HG03139 (cell line): ENCODE measurements at regions not wholly inside any gene's neighbourhood (a gene's known extent, or its start where the extent isn't known, plus 50 kb on each side); places are given as distances from the start of the nearest gene placed in this dataset.

ENCODE experiments used
- ATAC-seq: cut with Tn5 transposase; IDR thresholded peaks from one replicate; pipeline ENCODE4 v1.9.1; 2021; ENCODE audit not compliant: unreplicated experiment

DNA sequence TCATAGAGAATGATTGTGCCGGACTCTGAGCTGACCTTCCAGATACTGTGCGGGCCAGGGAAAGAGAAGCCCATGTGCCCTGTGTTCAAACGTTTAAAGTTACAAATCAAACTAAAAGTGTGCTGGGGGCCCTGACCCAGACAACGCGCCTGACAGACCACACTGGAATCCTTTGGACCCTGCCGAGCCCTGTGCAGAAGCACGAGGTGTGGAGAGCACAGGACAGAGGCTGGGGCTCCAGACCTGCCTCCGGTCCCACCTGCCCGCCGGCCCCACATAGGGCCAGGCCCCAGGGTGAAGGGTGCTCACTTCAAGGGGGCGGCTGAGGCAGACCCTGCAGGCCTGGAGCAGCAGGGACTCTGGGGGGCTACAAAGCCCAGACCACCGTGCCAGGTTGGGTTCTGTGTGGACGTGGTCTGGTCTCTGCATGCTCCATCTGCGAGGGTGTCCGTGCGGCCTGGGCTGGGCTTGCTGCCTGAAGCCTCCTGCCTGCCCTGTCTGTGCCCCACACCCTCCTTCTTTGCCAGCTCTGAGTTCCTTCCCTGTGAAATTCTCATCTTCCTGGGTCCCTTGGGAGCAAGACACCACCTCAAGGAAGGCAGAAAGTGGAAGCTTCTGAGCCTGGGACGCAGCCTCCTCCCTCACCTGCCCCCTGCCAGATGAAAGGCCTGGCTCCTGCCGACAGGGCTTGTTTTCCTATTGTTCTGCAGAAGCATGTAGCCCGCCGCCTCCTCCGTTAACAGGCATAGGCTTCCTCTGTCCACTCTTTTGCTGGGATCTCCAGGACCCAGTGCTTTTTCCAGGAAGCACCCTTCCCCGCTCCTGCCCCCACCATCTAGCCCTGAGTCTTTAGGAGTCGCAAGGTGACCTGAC, 186.2 kb downstream of the ERMARD start:
- no peak for ATAC-seq

DNA sequence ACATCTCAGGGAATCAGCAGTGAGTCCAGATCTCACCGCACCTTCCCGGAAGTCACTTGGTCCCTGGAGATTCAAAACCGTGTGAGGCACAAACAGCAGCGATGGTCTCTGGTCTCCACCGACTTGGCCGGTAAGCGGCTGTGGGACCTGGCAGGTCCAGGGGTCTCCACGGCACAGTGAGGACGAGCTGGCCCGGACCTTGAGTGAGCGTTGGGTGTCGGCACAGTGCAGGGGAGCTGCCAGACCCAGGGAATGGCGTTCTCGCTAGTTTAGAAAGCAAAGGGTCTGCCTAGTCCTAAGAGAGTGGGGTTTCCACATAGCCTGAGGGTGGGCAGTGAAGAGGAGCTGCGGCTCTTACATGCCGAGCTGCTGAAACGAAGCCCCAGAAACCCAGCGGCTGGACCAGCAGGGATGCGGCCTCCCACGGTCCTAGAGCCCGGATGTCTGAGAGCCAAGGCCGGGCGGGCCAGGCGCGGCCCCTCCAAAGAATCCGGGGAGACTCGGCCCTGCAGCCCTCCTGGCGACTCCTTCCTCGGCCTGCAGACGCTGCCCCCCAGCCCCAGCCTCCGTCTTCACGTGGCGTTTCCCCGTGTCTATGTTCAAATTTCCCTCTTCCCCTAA, 185.0 kb downstream of the ERMARD start:
- no peak for ATAC-seq

DNA sequence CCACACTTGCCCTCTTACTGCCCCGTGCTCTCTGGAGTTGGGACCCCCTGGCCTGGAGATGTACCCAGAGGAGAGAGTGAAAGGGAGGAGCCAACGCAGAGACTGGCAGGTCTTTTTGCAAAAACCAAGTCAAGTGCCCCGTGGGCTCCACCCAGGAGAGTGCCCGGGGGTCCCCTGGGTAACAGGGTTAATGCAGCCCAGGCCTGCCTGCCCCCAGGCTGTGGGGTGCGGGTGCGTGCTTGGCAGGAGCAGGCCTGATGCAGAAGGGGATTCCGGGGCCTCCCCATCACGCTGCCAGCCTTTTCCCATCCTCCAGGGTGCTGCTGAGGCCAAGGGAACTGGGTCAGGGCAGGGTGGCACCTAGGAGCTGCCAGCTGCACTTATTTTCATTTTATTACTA, 184.4 kb downstream of the ERMARD start:
- ATAC-seq: no peak

DNA sequence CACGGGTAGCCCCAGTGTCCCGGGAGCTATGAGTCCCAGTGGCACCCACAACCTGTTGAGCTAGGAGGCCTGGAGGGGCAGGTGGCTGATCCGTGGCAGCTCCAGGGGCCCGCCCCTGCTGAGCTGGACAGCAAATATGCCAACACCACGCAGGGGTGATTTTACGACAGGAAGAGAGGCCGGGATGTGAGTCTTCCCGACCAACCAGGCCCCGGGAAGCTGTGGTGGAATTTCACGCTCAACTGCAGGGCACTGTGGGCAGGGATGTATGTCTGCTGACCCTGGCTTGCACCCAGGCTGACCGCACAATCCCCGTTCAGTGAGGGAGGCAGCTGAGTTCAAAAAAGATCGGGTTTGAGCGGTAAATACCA, 183.9 kb downstream of the ERMARD start:
- ATAC-seq: no peak

DNA sequence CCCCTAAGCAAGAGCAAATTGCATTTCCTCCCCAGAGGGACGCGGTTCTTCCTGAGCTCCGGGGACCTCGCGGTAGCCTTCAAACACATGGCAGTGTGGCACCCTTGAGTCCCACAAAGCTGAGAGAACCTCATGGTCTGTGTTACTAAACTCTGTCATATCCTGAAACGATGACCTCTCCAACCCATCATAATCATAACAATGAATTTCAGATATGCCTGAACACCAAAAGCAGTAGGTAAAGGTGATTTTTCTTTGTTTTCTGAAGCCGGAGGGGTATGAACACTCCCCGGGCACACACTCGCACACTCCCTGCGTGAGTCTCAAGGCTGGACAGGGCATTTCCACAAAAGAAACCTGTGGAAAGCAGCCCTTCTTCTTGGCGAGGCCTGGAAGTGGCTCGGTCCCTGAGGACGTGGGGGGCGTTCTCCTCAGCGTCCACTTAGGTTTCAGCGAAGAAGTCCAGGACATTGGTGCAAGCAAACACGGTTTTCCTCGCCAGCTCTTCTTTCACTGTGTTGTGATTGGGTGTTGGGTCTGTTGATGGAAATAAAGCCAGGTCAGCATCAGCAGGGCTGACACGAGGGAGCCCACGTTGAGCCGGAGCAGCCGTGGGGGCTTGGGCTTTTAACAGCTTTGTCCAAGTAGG, 183.4 kb downstream of the ERMARD start:
- no peak for ATAC-seq

DNA sequence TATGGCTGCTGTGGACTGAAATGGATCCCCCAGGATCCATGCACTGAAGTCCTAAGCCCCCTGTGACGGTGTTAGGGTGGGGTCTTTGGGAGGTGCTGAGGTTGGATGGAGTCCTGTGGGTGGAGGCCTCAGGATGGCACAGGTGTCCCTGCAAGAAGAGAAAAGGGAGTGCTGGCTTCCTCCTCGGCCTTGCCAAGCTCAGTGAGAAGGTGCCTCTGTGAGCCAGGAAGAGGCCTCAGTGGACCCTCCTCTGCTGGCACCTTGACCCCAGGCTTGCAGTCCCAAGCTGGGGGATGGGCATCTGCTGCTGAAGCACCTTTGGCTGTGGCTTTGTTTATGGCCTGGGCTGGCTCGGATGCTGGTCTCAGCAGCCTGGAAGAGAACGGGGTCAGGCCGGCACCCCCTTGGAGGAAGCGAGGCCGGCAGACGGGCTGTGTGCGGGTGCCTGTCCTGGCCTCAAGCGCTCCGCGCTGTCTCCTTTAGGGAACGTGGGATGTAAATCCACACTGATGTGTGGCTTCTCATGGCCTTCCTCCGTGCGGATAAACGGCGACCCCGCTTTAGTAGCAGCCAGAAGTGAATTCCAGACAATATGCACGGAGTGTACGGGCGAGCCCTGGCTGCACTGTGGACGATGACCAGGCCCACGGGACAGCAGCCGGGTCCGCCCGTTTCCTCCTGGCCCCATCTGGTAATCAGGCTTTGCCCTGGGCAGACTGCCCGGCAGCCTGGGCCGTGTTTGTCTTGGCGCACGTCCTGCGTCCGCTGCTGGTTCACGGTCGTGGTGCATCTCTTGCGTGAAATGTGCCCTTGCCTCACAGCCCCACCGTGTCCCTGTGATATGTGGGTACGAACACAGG, 182.6 kb downstream of the ERMARD start:
- ATAC-seq: no peak

DNA sequence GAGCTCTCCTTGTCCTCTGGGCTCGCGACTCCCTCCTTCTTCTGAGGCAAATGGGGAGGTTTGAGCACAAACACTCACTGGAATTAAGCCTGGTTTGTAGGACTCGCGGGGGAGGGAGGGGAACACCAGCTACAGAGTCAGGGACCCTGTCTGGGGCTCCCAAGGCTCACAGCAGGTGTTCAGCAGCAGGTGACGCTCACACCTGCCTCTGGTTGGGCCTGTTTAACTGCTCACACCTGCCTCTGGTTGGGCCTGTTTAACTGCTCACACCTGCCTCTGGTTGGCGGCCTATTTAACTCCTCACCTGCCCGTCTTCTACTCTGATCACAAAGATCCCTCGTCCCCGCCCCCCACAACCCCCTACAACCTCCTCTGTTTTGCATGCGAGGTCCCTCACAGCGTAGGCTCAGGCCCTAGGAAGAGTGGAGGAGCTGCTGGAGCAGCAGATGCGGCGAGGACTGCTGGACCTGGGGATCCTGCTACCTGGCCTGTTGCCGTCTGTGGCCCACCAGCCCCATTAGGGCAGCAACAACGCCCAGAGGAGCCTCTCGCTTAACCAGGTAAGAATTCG, 181.9 kb downstream of the ERMARD start:
- no peak for ATAC-seq

DNA sequence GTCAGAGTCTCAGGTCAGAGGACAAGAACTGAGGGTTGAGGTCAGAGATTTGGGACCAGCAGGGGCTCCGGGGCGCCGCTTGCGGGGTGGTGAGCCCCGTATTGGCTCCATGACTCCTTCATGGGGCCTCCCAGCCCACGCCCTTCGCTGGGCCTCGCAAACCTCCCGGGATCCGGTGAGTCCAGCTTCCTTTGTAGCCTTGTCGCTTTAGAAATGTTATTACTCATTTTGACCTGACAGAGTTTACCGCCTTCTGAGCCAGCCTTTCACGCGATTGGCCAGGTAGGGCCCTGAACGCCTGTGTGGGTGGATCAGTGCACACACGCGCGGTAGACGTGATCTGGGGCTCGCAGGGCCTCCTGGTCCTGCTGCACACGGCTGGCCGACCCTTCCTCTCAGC, 181.1 kb downstream of the ERMARD start:
- no peak for ATAC-seq

DNA sequence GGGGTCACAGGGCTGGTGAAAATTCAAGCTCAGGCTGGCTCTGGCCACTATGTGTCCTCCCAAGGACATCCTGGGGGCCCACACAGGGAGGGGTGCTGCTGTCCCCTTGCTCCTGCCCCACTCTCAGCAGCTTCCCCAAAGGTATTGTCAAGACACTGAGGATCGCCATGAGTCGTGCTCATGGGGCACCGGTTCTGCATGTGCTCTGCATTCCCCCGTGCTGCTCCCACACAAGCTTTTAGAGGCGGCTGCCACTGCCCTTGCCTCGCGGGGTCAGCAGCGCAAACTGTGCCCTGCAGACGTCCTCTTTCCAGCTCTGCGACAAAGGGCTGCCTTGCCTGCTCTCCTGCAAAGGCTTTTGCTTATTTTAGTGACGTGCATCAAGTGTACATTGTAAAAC, 179.8 kb downstream of the ERMARD start:
- no peak for ATAC-seq

DNA sequence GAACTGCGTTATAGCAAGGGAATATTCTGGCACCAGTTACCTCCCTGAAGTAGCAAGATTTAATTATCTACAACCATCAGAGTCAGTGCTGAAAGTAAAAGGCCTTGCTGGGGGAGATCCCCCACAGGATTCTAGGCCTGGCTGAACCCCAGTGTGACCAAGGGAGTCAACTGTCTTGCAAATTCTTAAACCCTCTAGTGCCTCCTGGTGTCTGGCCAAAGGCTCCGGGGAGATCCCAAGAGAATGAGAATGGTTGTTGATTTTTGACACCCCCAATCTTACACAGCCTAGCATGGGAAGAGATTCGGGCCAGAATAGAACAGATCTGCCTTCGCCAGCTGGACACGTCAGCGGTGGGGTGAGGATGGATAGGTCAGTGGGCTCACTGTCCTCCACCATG, 179.4 kb downstream of the ERMARD start:
- ATAC-seq: no peak

DNA sequence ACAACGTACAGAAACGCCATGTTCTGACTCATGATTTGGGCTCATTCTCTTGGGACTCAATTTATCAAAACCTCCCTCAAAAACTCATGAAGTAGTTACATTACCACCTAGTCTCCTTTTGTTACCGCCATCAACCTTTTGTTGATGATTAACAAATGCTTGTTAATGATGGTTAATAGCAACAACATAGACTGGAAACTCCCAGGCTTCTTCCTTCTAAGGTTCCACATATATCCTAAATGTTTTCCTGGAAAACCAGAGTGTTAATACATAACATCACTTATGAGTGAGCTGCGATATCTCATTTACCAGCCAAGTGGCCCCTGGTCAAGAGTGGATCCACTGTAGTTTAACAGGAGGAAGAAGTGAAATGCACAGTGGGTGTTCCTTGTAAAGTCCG, 176.3 kb downstream of the ERMARD start:
- no peak for ATAC-seq

DNA sequence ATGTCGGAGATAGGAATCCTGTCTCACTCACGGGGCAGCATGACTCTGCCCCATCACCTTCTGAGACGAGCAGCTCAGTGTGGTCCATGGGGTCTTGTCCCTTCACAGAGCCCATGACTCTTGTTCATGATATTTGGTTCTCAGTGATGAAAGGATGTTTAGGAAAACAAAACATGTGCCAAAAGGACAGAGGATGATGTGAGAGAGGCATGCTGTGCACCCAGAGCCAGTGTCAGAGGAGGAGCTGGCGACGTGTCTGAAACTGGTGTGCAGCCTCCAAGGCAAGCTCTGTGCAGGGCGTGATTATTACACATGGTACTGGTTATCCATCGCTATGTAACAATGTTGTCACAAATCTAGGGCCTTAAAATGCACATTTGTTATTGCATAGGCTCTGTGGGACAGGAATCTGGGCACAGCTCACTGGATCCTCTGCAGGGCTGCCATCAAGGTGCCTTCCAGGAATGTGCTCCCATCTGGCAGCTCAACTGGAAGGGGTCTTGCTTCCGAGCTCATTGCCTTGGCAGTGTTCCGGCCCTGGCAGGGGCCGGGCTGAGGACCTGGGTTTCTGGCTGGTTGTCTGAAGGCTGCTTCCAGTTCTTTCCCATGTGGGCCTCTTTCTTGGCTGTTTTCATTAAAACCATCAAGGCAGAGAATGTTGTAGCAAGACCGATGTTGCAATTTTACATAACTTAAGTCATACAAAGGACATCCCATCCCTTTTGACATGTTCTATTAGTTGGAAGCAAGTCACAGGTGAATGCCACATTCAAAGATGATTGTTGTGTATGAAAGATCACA, 175.4 kb downstream of the ERMARD start:
- no peak for ATAC-seq

DNA sequence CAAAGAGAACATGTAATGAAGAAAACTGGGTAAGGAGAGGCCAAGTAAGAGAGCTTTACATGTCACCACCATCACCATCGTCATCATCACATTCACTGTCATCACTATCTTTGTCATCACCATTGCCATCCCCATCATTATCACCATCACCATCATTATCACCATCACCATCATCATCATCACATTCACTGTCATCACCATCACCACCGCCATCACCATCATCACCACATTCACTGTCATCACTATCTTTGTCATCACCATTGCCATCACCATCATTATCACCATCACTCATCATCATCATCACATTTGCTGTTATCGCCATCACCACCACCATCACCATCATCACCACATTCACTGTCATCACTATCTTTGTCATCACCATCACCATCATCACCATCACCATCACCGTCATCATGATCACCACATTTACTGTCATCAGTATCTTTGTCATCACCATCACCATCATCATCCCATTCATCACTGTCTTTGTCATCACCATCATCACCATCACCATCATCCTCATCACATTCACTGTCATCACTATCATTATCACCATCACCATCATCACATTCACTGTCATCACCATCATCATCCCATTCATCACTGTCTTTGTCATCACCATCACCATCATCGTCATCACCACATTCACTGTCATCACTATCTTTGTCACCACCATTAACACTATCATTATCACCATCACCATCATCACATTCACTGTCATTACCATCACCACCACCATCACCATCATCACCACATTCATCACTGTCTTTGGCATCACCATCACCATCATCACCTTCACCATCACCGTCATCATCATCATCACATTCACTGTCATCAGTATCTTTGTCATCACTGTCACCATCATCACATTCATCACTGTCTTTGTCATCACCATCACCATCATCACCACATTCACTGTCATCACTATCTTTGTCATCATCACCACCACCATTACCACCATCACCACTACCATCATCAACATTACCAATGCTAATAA, 172.3 kb downstream of the ERMARD start:
- ATAC-seq: no peak

DNA sequence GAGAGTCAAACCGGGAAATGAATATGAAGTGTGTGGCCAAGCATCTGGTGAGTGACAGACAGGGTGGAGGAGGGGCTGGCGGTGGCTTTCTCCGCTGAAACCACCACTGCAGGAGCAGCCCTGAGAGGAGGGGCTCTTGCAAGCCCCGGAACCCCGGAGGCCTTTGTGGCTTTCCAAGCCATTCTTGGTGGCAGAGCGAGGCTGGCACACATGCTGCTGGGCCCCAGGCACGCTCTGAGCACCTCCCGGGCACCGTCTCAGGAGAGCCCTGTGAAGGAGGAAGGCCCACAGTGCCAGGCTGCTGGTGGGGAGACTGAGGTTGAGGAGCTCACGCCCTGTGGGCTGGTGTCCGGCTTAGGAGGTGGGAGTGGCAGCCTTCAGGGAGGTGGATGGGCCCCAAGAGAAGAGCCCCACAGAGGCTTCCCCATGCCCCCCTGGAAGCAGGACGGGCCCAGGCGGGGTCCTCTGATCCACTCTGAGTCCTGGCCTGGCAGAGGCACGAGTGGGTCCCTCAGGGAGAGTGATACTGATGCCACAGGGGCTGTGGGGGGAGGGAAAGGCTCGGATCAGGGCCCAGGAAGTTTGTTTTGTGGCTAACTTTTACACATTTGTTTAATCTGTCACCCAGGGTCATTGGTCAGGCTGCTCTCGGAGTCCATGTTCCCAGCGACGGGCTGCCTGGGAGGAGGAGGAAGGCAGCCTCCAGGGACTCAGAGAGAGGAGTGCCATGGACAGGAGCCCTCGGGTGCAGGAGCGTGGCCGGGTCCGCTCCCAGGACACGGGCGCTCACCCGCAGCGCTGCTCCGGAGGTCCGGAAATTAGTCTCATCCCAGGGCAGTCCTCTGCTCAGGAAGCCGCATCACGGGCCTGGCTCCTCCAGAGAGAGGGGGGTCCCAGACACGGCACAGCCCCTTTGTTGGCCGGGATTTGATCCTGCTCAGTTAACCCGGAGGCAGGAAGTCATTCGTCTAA, 170.7 kb downstream of the ERMARD start:
- ATAC-seq: no peak

DNA sequence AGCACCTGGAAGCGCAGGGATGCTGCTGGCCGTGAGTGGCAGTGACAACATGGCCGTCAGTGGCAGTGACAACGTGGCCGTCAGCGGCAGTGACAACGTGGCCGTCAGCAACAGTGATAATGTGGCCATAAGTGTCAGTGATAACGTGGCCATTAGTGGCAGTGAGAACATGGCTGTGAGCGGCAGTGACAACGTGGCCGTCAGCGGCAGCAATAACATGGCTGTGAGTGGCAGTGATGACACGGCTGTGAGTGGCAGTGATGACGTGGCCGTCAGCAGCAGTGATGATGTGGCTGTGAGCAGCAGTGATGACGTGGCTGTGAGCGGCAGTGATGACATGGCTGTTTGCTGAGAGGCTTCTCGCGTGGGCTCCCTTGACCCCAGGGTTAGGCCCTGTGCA, 169.8 kb downstream of the ERMARD start:
- no peak for ATAC-seq

DNA sequence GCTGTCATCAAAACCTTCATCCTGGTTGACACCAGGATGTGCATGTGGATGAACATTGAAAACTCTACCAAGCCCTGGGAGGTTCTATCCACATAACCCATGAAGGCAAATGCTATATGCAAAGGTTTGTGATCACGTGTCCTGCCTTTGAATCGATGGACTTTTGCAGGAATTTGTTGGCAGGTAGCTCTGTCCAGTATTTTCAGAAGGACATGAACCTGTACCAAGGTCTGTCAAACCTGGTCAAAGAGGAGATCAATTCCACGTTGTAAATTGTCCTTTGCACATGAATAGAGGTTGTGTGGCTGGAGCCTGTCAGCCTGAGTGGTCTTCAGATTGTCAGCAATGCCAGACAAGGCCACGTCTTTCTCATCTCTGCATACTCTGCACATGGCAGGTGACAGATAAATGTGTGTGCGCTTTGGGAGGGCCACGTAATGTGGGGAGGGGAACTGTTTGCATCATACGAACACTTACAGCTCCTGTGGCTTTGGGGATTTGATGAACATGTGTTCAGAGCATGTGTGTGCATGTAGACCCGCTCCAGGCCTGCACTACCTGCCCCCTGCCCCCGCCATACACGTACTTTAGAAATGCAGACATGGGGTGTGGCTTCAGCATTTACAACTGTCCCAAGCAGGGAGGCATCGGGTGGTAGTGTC, 169.1 kb downstream of the ERMARD start:
- ATAC-seq: no peak

DNA sequence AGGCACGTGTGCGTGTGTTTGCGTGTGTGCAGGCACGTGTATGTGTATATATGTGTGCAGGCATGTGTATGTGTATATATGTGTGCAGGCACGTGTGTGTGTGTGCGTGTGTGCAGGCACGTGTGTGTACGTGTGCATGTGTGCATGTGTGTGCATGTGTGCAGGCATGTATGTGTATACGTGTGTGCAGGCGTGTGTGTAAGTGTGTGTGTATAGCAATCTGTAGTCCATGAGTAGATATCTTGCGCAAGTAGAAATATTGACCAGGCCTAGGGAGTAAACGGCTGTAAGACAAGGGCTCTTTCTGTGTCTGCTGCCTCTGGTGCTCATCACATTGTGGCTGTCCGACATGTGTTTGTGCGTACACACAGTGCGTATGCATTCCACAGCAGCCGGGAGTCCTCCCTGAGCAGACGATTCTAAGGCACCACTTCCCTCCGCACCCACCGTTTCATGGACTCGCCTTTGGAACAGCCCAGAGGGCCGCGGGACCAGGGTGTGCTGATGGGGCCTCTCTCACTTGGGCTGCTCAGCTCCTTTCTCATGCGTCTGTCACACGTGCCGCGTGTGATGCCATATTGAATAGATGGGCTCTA, 167.6 kb downstream of the ERMARD start:
- no peak for ATAC-seq
